Stimulated activated CD4-positive, alpha-beta T cell treated with anti-CD3 and anti-CD28 coated beads, Interleukin-4, amount 100 ng/mL, for 1 hour (primary cell): ENCODE measurements at regions not wholly inside any gene's neighbourhood (a gene's known extent, or its start where the extent isn't known, plus 50 kb on each side); places are given as distances from the start of the nearest gene placed in this dataset.
"Not testable (repeated sequence)": the region's sequence is repeated elsewhere in the genome, so short reads cannot be mapped to it uniquely, and the experiment has no call there.

Experiments
- DNase-seq: peaks from one replicate; pipeline ENCODE4 v3.0.0-alpha.2; 2020

GRCh38 chr14:53663709-53664108 is 292.9 kb downstream of the BMP4 start:
- DNase-seq, result no peak

DNA sequence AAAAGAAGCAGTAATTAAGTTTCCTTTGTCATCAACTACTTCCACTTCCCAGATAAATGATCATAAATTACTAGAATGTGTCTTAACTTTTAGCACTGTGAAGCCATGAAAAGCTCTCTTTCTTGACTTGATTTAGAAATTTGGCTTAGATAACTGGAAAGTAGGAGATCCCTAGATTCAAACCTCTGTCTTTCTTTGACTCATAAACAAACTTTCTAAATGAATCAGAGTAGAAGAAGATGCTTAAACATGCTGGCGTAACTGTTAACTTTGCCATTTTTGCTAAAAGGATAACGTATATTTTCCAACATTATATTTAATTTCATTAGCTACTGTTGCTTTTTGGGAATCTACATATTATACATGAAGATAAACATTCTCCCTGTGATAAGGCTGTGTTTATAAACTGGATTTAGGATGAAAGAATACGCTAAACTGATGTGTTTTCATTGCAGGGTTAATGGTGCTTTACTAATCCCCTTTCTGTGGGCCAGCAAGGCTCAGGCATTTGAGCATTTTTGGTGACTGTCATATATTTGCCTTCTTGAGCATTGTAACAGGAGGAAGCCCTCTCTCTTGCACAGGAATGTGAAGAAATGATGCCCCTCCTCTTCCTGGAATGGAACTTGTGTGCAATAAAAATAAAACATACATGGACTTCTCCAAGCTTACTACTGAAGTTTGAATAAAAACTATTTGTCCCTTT is 301.4 kb downstream of the BMP4 start:
- DNase-seq, result no peak

GRCh38 chr14:53652068-53652467 is 304.6 kb downstream of the BMP4 start:
- no peak for DNase-seq

DNA sequence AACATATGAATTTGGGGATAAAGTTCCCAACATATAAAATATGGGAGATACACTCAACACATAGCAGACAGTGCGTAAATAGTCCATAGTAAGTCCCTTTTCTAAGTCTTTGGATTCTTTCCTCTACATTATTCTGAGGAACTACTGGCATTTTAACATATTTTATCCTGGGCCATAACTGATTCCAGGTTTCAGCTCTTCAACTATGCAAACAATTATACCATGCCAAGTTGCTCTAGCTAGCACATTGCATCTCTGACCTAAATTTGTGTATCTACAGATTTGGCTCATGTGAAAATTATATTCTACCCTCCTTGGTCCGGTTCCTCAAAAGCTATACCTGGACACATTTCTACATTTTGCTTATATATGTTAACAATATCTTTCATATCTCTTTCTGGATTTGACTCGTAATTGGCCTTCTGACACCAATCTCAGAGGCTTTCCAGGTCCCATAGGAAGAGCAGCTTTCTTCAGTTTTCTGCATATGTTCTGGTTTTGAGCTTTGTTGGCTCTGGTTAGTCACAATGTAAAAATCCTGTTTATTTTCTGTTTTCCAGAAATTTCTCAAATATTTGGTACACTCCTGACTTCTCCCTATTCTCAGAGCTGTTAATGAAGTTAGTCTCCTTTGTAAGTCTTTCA is 305.4 kb downstream of the BMP4 start:
- no peak for DNase-seq

- DNase-seq, result no peak
Measured at GRCh38 chr14:53646925-53647324, 309.7 kb downstream of the BMP4 start.

DNA sequence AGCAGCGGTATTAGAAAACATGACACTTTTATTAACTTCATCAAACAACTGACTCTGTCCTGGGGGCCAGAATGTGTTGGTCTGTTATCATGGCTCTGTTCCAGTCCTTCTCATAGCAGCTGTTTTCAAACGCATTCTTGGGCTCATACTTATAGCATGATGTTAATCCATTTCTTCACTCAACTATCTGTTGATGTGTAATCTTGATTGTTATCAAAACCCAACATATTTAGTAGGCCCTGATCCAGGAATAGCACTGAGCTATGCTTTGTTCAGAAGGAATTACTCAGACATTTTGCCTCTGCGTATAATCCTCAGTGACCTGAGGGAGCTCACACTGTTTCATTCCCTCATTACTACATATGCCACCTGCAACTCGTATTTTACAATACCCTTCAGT is 315.9 kb downstream of the BMP4 start:
- no peak for DNase-seq

- no peak for DNase-seq
Measured at GRCh38 chr14:53638966-53639365, 317.7 kb downstream of the BMP4 start.

- no peak for DNase-seq
Measured at GRCh38 chr14:53634793-53635192, 321.8 kb downstream of the BMP4 start.

DNA sequence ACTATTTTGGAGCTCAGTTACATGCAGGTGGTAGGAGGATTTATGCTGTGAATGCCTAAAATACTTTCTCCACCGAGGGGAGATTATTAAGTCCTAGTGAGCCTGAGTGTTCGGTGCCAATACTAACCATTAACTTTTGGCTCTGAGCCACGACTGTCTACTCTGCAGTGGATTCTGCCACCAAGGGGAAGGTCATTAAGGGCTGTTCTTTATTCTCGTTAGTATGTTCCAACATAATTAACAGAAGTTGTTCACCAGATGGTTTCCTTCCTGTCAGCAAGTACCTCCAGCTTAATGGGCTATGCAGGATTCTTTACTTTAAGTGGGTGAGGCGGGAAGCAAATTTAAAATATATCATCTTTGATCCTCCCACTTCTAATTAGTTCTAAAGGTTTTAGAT is 326.3 kb downstream of the BMP4 start:
- no peak for DNase-seq

GRCh38 chr14:53628732-53629430 is 327.7 kb downstream of the BMP4 start:
- no peak for DNase-seq

GRCh38 chr14:53628261-53628660 is 328.4 kb downstream of the BMP4 start:
- DNase-seq, result no peak

DNA sequence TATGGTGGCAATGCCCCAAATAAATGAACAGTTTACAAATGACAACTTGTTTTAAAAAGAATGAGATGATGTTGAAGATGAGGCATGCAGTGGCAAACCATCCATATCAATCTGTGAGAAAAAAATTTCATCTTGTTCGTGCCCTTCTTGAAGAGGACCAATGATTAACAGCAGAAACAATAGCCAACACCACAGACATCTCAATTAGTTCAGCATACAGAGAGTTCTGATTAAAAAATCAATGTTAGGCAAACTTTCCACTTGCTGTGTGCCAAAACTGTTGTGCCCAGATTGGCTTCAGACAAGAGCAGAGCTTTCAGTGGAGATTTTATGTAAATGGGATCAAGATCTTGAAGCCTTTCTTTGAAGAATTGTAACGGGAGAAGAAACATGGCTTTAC is 329.9 kb downstream of the BMP4 start:
- DNase-seq, result no peak

DNA sequence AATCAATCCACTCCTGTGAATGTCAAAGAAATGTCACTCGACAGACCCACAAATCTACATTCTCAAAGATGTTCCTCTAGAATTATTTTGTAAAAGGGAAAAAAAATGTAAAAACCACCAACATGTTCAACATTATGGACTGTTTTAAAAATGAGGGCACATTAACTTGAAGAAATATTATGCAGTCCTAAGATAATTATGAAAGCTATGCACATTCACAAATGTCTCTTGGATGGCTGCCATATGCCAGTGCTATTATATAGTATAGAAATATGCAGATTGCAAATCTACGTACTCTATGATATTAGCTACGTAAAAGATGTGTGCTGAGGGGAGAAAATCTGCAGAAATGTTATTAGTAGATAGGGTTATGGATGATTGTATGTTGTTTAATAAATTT is 334.2 kb downstream of the BMP4 start:
- DNase-seq, result no peak

- no peak for DNase-seq
Measured at GRCh38 chr14:53621921-53622320, 334.7 kb downstream of the BMP4 start.

DNA sequence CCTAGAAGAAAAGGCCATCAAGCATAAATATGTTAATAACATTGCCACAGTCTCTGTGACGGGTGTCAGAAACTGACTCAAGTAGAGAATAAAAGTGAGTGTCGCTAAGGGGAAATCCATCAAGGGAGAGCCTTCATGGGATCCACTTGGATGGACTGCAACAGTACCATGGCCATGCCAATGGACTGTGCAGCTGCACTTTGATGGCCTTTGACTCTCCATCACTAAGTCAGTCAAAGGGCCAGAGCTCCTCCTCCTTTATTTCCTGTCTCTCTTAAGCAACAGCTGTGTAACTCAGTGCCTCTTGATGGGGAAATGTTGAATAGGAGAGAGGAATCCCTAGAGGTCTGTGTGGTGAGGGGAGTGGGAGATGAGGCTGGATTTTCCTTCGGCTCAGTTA is 335.2 kb downstream of the BMP4 start:
- no peak for DNase-seq

DNA sequence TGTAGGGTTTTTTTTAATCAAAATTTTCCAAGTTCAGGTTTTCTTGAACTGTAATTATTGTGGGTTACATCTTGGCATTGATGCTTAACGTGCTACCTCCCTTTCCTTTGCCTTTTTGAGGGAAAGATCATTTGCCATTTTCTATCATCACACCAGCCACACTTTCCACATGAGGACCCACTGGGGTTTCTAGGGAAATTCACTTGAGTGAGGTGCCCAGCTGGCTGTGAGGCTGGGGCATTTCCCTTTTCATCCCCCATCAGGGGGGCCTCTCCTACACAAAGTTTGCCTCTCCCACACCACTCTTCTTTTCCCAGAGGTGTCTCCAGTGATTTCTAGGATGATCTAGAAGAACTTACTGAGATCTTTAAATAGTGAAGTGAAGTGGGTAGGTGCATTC is 335.7 kb downstream of the BMP4 start:
- DNase-seq, result no peak

- no peak for DNase-seq
Measured at GRCh38 chr14:53620317-53620716, 336.3 kb downstream of the BMP4 start.

DNA sequence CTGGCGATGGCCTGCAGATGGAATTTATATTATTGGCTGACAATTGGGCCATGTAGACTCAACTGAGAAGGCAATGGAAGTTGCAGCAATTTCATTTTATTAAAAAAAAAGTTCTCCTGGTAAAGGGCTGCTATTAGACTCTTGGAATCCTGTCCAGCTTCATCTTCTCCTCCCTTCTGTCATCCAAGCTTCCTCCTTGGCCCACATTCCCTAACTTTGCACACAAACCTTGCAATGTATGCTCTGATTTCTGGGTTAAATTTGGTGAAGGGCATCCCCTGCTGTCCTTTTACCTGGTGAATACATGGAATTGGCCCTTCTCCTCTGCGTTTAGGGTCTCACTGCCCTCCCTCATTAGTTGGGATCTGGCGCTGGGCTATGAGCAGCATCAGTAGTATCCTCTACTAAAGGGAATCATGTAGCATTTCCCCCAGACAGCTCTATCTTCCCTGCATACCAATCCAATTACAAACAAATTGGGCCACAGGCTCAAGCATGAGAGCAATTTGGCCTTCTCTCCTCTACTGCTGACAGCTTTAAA is 336.9 kb downstream of the BMP4 start:
- DNase-seq, result no peak

- DNase-seq, result not testable (repeated sequence)
Measured at GRCh38 chr14:53616536-53616935, 340.1 kb downstream of the BMP4 start.

GRCh38 chr14:53615252-53615651 is 341.4 kb downstream of the BMP4 start:
- DNase-seq, result no peak

GRCh38 chr14:53613404-53614253 is 343.0 kb downstream of the BMP4 start:
- DNase-seq, result no peak

DNA sequence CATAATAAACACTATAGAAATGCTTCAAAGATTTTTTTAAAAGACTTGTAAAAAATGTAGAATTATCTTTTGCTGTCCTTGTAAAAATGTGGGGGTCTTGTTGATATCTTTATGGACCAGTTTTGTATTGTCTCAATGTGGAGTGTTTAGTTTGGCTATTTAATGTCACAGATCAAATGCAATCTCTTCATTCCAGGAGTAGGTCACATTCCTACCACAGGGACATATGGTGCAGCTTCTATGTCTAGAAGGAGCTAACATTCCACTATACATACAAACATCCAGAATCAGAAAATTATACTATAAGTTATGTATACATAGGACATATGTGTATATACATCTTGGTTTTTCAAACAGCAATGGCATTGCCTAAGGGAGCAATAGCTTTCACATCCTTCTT is 345.7 kb downstream of the BMP4 start:
- DNase-seq, result no peak

GRCh38 chr14:53609009-53609408 is 347.6 kb downstream of the BMP4 start:
- no peak for DNase-seq
